Endothelial cell (in vitro differentiated cells): ENCODE measurements at regions not wholly inside any gene's neighbourhood (a gene's known extent, or its start where the extent isn't known, plus 50 kb on each side); places are given as distances from the start of the nearest gene placed in this dataset.

Experiments used
- DNase-seq: peaks from one replicate; pipeline ENCODE4 v3.0.0; 2021; ENCODE audit warnings: low spot score
- H3K27ac Mint-ChIP-seq: one replicate; pipeline ENCODE4 v1.8.0; 2021; ENCODE audit warnings: mixed read lengths, inconsistent platforms; ENCODE audit not compliant: unreplicated experiment
- H3K27me3 Mint-ChIP-seq: one replicate; pipeline ENCODE4 v1.8.0; 2021; ENCODE audit warnings: mild to moderate bottlenecking, moderate library complexity, mixed read lengths, inconsistent platforms; ENCODE audit not compliant: unreplicated experiment
- H3K36me3 Mint-ChIP-seq: one replicate; pipeline ENCODE4 v1.8.0; 2021; ENCODE audit warnings: mild to moderate bottlenecking, low read depth, mixed read lengths, inconsistent platforms; ENCODE audit not compliant: unreplicated experiment
- H3K4me1 Mint-ChIP-seq: one replicate; pipeline ENCODE4 v1.8.0; 2021; ENCODE audit warnings: mild to moderate bottlenecking, mixed read lengths, inconsistent platforms; ENCODE audit not compliant: unreplicated experiment
- H3K4me3 Mint-ChIP-seq: one replicate; pipeline ENCODE4 v1.8.0; 2021; ENCODE audit warnings: mild to moderate bottlenecking, mixed read lengths, inconsistent platforms; ENCODE audit not compliant: unreplicated experiment
- H3K9me3 Mint-ChIP-seq: one replicate; pipeline ENCODE4 v1.8.0; 2021; ENCODE audit warnings: mixed read lengths, inconsistent platforms; ENCODE audit not compliant: unreplicated experiment
- TF ChIP-seq, protein P1 (sequence below): fragments of 200-600 bp; sonication (generic); IDR thresholded peaks from one replicate; pipeline ENCODE4 v1.5.0; 2021; ENCODE audit warnings: antibody characterized with exemption; ENCODE audit not compliant: unreplicated experiment

DNA sequence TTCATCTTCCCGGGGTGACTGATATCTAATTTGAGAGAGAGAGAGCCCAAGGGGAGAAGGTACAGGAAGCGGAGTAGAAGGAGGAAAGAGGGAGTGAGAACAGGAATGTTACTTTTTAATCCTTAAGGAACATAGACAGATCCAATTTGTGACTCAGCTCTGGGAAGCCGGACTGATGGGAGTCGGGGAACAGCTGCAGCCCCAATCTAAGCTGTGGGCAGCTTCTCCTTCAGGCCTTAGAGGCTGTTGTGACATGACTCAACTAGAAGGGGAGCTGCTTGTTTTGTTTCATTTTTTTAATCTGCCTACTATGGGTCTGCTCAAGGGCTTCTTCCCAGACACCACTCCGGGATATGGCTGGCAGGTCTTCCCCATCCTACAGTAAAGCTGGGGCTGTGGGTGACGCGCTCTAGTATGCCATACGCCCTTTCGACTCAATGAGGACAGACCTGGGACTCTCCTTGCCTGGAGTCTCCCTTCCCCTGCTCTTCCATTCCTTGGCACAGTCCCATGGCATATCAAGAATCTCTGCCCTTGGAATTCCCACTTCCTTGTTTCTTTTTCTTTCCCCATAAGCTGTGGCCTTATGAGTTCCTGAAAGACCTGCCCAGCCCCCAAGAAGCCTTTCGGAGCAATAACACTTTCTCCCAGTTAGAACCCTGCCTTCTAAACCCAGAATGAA, 103.3 kb upstream of the AKIP1 start:
- Mint-ChIP-seq H3K9me3 (no peaks in the 10 kb centered on the region), H3K36me3 (peaks cover 20% of the 10 kb centered on the region), H3K27me3 (peaks cover 3% of the 10 kb centered on the region), H3K4me3 (no peak overlapping the region), H3K27ac (no peak overlapping the region), H3K4me1 (peaks cover 57% of the 10 kb centered on the region)
- TF ChIP-seq, protein P1, sequence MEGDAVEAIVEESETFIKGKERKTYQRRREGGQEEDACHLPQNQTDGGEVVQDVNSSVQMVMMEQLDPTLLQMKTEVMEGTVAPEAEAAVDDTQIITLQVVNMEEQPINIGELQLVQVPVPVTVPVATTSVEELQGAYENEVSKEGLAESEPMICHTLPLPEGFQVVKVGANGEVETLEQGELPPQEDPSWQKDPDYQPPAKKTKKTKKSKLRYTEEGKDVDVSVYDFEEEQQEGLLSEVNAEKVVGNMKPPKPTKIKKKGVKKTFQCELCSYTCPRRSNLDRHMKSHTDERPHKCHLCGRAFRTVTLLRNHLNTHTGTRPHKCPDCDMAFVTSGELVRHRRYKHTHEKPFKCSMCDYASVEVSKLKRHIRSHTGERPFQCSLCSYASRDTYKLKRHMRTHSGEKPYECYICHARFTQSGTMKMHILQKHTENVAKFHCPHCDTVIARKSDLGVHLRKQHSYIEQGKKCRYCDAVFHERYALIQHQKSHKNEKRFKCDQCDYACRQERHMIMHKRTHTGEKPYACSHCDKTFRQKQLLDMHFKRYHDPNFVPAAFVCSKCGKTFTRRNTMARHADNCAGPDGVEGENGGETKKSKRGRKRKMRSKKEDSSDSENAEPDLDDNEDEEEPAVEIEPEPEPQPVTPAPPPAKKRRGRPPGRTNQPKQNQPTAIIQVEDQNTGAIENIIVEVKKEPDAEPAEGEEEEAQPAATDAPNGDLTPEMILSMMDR = no peak
- DNase-seq = no peak

DNA sequence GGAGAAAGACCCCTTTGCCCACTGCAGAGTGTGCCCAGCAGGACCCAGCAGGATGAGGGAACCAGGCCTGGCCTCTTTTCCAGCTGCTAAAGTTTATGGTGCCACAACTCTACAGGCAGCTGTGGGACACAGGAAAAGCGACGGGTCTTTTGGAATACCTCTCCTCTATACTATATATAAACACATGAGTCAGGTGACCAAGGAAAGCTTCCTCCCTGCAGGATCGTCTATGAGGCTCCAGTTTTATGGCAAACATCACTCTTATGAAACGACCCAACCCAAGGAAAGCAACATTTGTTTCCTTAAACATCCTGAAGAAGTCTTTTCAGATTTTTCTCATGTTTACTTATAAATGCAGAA, 102.8 kb upstream of the AKIP1 start:
- peaks cover 20% of the 10 kb centered on the region for H3K36me3 Mint-ChIP-seq
- peaks cover 59% of the 10 kb centered on the region for H3K4me1 Mint-ChIP-seq
- no peak overlapping the region for H3K27ac Mint-ChIP-seq
- H3K27me3 Mint-ChIP-seq = peaks cover 3% of the 10 kb centered on the region
- H3K4me3 Mint-ChIP-seq = no peak overlapping the region
- H3K9me3 Mint-ChIP-seq = no peaks in the 10 kb centered on the region
- DNase-seq = no peak
- TF ChIP-seq, protein P1 = no peak

DNA sequence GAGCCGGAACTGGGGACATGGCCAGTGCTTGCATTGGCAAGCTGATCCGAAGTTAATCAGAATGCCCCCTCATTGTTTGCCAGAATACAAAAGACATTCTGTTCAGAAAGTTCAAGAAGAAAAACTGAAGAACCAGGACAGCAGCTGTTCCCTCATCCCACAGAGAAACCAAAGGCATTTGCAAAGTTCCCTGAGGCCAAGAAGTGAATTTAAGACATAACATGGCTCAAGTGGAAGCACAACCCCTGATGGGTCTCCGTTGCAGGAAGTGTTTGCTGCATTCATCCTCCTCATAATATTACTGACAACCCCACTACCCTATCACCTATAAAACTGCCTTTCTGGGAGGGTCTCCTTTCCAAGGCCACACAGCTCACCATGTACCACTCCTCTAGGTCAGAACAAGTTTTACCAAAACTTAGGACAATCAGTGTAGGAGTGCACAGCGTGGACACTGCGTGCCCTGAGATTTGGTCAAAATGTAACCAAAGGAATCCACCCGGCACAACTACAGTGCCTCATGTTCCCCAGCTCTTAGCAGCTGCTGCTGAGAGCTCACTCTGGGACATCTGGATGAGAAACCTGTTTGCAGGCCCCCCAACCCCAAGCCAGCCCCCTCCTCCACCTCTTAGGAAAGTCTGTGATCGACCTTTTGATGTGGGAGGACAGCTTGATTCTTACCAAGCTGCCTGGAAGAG, 101.6 kb upstream of the AKIP1 start:
- H3K36me3 Mint-ChIP-seq = peaks cover 20% of the 10 kb centered on the region
- no peak for DNase-seq
- H3K27me3 Mint-ChIP-seq = peaks cover 3% of the 10 kb centered on the region
- TF ChIP-seq, protein P1 = no peak
- no peaks in the 10 kb centered on the region for H3K9me3 Mint-ChIP-seq
- peaks cover 54% of the 10 kb centered on the region for H3K4me1 Mint-ChIP-seq
- peak overlapping the region; percentile 33 for H3K27ac Mint-ChIP-seq
- peak overlapping the region; percentile 39 for H3K4me3 Mint-ChIP-seq

DNA sequence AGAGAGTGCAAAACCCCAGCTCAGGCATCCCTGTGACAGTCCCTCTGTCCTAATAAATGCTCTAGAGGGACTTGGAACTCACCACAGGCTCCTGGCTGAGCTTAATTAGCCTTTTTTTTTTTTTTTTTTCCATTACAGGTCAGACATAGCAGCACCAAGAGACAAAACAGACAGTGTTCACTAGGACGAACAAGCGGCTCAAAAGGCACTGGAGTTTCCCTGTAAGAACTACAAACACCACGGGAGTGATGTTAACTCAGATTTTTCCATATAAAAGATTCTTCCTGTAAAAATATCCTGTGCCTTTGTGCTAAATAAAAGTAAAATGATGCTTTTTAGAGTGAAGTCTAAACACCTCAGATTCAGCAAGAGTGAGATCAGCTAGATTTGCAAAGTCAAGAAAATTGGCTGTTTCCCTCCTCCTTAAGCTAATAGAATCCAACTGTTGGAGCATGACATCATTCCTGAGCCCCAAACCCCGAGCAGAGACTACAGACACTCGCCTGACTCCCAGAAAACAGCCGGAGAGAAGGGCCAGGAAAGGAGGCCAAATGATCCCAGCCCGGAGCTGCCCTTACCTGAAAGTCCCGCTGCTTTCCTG, 101.0 kb upstream of the AKIP1 start:
- Mint-ChIP-seq H3K4me1 (peaks cover 54% of the 10 kb centered on the region), H3K36me3 (peaks cover 20% of the 10 kb centered on the region), H3K4me3 (peak overlapping the region; percentile 88), H3K27ac (peak overlapping the region; percentile 83), H3K9me3 (no peaks in the 10 kb centered on the region), H3K27me3 (peaks cover 3% of the 10 kb centered on the region)
- TF ChIP-seq, protein P1 = no peak
- no peak for DNase-seq
